ENCODE measurements at regions not wholly inside any gene's neighbourhood (a gene's known extent, or its start where the extent isn't known, plus 50 kb on each side); places are given as distances from the start of the nearest gene placed in this dataset.

GRCh38 chr15:29480278-29480677 lies 210.7 kb upstream of the NSMCE3 start:
- Mint-ChIP-seq H3K27me3 (ENCODE audit: low read depth) (no peaks in the 10 kb centered on the region), H3K36me3 (ENCODE audit: insufficient read depth in 1 of 3, low read depth in 3 of 3) (no peaks in the 10 kb centered on the region), H3K4me1 (peaks cover 4 to 13% of the 10 kb centered on the region in 2 experiments; a peak in 3 of 4 replicates), H3K4me3 (no peak overlapping the region), H3K27ac (peak overlapping the region in 1 of 3 experiments; percentile 70; a peak in 1 of 7 replicates), H3K9me3 (no peaks in the 10 kb centered on the region; a peak in 1 of 5 replicates)
- peaks cover 2% of the 10 kb centered on the region for H4K20me1 ChIP-seq (ENCODE audit: control insufficient read depth, insufficient read depth, insufficient read length)
- no peak overlapping the region for H3K9ac ChIP-seq (ENCODE audit: extremely low read depth, insufficient read length, low read length)
- no peak overlapping the region for H3K27ac ChIP-seq (ENCODE audit: insufficient read length, low read depth, low read length)
- H2BK15ac ChIP-seq (ENCODE audit: low read depth, low read length), result no peak overlapping the region
- no peak overlapping the region for H3K23ac ChIP-seq (ENCODE audit: insufficient read length, low read depth, low read length)
- no peak overlapping the region for H4K5ac ChIP-seq (ENCODE audit: insufficient read length, low read depth, low read length)
- no peak for DNase-seq
- no peak overlapping the region for H2BK120ac ChIP-seq (ENCODE audit: low read depth, low read length, poor library complexity, severe bottlenecking)
- no peak overlapping the region for H3K56ac ChIP-seq (ENCODE audit: insufficient read length, low read depth, low read length)
- H3K4ac ChIP-seq (ENCODE audit: low read depth, low read length), result no peak overlapping the region
- no peaks in the 10 kb centered on the region for H3K27me3 ChIP-seq (ENCODE audit: insufficient read depth, low read length)
- no peak overlapping the region for H2BK20ac ChIP-seq (ENCODE audit: low read depth, low read length, poor library complexity, severe bottlenecking)
- no peak overlapping the region for H2AK5ac ChIP-seq (ENCODE audit: insufficient read length, low read length)
- WGBS (ENCODE audit: extremely low coverage, insufficient read length, low lambda C conversion rate), result no CpG with 5 or more reads among the region's 8 CpGs
- H3K9me3 ChIP-seq (ENCODE audit: control insufficient read depth, low read depth, low read length), result no peaks in the 10 kb centered on the region
- H3K14ac ChIP-seq (ENCODE audit: insufficient read depth, low read length), result no peak overlapping the region
- no peak overlapping the region for H2BK12ac ChIP-seq (ENCODE audit: insufficient read length, low read depth, low read length)
- no peak overlapping the region for H3K18ac ChIP-seq (ENCODE audit: insufficient read length, low read depth, low read length)
- no peaks in the 10 kb centered on the region for H3K23me2 ChIP-seq (ENCODE audit: insufficient read length, low read depth, low read length, poor library complexity, severe bottlenecking)
- H2BK5ac ChIP-seq (ENCODE audit: insufficient read length, low read length), result no peak overlapping the region
- H2AFZ ChIP-seq (ENCODE audit: low read length), result no peak overlapping the region
- H4K91ac ChIP-seq (ENCODE audit: insufficient read length, low read depth, low read length), result no peak overlapping the region
- no peak overlapping the region for H3T11ph ChIP-seq (ENCODE audit: low read length)
- no peak overlapping the region for H4K8ac ChIP-seq (replicated peaks; ENCODE audit: insufficient read length, low read depth, low read length)
- no peak overlapping the region for H3K4me2 ChIP-seq (ENCODE audit: insufficient read depth, insufficient read length, low read length)
- no peak for TF ChIP-seq CTCF (conservative IDR thresholded peaks at IDR 0.05)
- peaks cover 4% of the 10 kb centered on the region; the same call in 1 of the 2 replicates for H3K4me1 ChIP-seq (ENCODE audit: insufficient read depth, low read length)
- peaks cover 1% of the 10 kb centered on the region; the same call in 1 of the 2 replicates for H3K79me2 ChIP-seq (ENCODE audit: insufficient read depth, low read length)
- H3K79me1 ChIP-seq (ENCODE audit: insufficient read depth, low read depth, low read length, poor library complexity, severe bottlenecking), result no peaks in the 10 kb centered on the region

Measured in H9 (cell line).